Activated CD4-positive, alpha-beta T cell treated with anti-CD3 and anti-CD28 coated beads for 4 hours (primary cell): ENCODE measurements at regions not wholly inside any gene's neighbourhood (a gene's known extent, or its start where the extent isn't known, plus 50 kb on each side); places are given as distances from the start of the nearest gene placed in this dataset.
"Not testable (repeated sequence)": the region's sequence is repeated elsewhere in the genome, so short reads cannot be mapped to it uniquely, and the experiment has no call there.

ENCODE experiments used
- DNase-seq, 2 donors: peaks; one replicate each; pipeline ENCODE4 v3.0.0-alpha.2; 2020

DNA sequence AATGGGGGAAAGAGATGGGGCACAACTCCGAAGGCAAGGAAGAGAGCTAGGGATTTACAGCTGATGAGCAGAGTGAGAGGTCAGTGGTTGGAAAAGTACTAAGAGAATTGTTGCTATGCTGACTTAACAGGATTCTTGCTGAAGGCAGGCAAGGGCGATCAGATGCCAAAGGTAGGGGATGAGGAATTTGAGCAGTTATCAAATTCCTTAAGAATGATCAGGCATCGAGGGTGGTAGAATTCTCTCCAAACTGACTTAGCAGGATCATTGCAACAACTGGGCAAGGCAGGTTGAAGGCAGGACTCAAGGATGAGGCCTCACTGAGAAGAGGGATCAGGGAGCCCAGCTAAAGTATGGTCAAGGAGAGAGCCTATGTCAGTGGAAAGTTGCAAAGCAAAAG, 171.0 kb downstream of the HSD17B3 start:
- no peak for DNase-seq

- DNase-seq, result no peak
Observed at GRCh38 chr9:96129747-96130146, 172.2 kb downstream of the HSD17B3 start.

DNA sequence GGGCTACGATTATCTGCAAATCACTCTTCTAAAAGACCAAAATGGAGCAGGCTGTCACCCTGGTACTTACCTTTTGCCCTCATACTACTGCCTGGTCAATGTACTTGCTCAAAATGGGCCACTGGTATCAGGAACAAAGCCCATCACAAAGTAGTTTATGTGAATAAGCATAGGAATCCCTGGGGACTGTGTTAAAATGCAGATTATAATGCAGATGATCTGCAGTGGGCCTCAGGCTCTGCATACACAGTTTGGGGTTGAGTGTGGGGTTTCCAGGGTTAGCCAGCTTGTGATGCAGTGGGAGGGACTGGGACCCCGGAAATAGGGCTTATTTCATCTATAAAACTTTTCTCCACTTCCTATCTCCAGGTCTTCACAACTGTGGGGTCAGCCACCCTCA, 173.1 kb downstream of the HSD17B3 start:
- no peak for DNase-seq

GRCh38 chr9:96126321-96126881, 175.6 kb downstream of the HSD17B3 start:
- DNase-seq, result no peak

- DNase-seq, result no peak
Observed at GRCh38 chr9:96125624-96126023, 176.4 kb downstream of the HSD17B3 start.

DNA sequence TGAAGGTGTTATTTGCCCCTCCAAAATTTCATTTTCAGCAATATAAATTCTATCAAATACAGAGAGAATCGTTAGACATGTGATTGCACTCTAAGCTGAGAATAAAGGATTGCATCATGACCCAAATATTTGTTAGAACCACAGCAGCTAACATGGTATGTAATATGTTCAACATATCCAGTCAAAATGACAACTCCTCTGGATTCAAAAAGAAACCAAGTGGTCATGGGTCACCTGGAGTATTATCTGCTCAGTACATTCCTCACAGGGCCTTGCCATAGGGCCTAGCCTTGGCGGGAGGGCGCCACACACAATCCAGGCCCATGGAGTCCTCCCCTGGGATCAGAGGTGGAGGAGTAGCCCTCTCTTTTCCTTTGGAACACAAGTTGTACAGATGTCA, 179.2 kb downstream of the HSD17B3 start:
- no peak for DNase-seq

DNA sequence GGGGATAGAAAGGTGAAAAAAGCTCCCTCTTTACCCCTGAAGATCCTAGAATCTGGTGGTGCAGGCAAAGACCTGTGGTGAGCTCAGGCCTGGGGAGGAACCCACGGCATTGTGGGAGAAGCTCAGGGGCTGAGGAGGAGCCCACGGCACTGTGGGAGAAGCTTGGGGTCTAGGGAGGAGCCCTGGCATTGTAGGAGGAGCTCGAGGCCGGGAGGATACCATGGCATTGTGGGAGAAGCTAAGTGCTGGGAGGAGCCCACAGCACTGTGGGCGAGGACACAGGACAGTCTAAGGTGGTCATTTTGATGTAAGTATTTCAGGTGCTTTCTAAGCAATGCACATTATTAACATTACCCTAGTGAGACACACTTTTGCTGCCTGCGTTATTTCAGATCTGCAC, 179.7 kb downstream of the HSD17B3 start:
- no peak for DNase-seq

GRCh38 chr9:96121136-96121535, 180.8 kb downstream of the HSD17B3 start:
- no peak for DNase-seq

DNA sequence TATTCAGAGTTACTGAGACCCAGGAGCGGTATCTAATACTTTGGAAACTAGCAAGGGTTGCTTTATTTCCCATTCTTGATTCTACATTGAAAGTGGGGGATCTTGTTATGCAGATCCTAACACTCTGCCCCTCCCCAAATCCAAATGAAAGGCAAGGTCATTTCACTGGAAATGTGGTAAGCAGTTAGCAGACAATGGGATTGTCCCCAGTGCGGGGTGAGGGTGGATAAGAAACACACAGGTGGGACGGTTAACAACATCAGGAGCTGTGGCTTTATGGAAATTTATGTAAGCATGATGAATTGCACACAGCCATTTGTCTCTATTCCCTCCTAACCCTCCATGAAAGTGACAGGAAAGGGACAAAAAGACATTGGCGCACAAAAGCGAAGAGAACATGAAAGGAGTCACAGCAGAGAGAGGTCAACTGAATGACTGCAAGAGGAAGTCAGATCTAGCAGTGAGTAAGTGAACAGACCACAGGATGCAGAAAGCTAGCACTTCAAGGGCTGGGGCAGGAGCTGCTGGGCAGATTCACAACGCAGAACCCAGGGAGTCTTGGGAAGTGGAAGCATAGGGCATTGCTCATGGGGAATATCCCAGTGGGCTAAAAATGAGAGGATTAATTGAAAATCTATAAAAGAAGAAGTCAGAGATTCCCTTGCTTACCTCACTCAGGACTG, 184.4 kb downstream of the HSD17B3 start:
- no peak for DNase-seq

DNA sequence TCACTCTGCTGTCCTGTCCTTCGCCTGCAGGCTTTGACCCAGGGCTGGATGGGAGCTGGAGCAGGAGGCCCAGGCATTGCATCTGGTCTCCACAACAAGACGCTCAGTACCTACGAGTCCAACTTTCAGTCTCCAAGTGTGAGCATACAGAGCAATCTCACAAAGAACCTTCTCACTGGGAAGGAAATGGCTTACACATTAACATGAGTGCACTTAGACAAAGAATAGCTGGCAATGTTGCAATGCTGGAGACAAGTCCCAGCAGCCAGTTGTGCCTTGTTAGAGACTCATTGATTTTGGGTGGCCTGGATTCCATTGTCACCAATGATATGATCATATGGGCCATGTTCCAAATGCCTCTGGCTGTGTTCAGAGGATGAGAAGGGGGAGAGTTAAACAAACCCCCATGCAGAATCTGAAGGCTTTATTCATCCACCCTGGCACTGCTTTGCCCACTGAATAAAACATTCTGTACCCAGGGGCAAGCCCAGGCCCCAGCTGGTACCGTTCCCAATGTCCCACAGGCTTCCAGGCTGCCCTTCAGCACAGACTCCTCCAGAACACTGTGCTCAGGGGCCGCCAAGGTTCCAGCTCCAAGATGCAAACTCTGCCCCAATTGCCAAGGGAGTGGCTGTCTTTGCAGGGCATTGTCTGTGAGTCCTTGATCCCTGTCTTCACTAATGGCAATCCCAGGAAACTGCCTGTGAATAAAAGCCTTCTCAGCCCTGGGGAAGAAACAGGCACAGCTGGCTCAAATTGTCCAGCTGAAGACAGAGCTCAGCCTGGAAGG, 185.5 kb downstream of the HSD17B3 start:
- no peak for DNase-seq

DNA sequence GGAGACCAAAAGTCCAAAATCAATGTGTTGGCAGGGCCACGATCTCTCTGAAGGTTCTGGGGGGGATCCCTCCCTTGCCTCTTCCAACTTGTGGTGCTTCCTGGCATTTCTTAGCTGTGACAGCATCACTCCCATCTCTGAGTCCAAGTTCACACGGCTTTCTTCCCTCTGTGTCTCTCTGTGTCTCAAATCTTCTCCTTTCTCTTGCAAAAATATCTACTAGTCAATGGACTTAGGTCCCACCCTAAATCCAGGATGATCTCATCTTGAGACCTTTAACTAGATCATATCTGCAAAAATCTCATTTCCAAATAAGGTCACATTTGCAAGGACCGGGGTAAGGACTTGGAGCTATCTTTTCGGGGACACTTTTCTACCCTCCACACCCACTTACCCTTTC, 186.1 kb downstream of the HSD17B3 start:
- DNase-seq, result no peak

- no peak for DNase-seq
Observed at GRCh38 chr9:96113032-96113431, 188.9 kb downstream of the HSD17B3 start.

GRCh38 chr9:96109680-96110351, 192.2 kb downstream of the HSD17B3 start:
- DNase-seq, result no peak

GRCh38 chr9:96108691-96109380, 193.1 kb downstream of the HSD17B3 start:
- no peak for DNase-seq

GRCh38 chr9:96107436-96107835, 194.5 kb downstream of the HSD17B3 start:
- DNase-seq, result no peak

GRCh38 chr9:96100385-96101300, 201.3 kb downstream of the HSD17B3 start:
- no peak for DNase-seq

GRCh38 chr9:96090630-96091029, 211.3 kb downstream of the HSD17B3 start:
- not testable (repeated sequence) for DNase-seq

DNA sequence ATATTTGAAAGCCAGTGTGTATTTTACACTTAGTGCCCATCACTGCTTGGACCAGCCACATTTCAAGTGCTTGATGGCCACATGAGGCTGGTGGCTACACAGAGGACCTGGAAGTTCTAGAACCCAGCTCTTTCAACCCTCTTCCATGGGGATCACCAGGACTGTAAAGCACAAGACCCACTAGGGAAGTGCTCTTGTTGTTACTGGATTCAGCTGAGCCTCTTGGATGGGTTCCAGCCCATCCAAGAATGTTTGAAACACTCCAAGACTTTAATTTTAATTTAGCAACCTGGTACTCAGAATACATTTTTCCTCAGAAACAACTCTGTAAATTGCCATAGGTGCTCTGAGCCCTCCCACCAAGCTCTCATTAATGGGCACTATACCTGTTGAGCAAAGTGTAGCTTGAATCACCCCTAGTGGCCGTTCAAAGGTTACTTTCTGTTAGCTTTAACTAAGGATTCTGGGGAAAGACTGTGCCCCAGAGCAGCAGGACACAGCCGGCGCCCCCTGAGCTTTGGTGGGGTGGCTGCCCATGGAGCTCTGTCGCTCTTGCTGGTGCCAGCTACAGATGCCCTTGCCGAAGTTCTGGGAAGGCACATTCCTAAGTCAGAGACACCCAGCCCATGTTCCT, 212.4 kb downstream of the HSD17B3 start:
- DNase-seq, result no peak

GRCh38 chr9:96088510-96088909, 213.0 kb downstream of the ERCC6L2 start:
- DNase-seq, result no peak

- no peak for DNase-seq
Observed at GRCh38 chr9:96087669-96088299, 212.3 kb downstream of the ERCC6L2 start.
